Fibroblast of pulmonary artery (primary cell): ENCODE measurements at regions not wholly inside any gene's neighbourhood (a gene's known extent, or its start where the extent isn't known, plus 50 kb on each side); places are given as distances from the start of the nearest gene placed in this dataset.

Experiments used
- DNase-seq: peaks from one replicate; pipeline ENCODE4 v3.0.0-alpha.2; 2010; ENCODE audit warnings: low read depth
- H3K4me3 ChIP-seq: replicated peaks from 2 replicates; pipeline ENCODE4 v1.5.1; 2011; ENCODE audit warnings: low read depth, mild to moderate bottlenecking, control low read depth, low read length, moderate library complexity
- CTCF ChIP-seq: IDR thresholded peaks from 2 replicates; pipeline ENCODE4 v1.5.1; 2011; ENCODE audit warnings: mild to moderate bottlenecking, control low read depth, low read length, inconsistent platforms; ENCODE audit errors: missing control alignments

DNA sequence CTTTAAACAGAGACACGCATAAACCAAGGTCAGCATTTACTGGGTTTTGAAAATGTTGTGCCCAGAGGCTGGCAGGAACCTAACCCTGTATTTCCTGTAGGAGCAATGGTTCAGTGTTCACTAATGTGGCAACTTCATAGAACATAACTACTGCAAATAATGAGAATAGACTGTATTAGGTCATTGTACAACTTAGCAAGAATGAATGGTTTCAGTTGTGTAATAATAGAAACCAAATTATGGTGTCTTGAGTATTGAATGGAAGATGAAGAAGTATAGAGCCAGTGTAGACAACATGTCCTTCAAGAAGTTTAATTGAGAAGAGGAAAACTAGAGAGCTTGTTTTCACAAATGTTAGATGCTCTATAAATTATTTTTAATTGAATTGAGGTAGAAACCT lies 172.5 kb downstream of the BUB3 start:
- no peak overlapping the region for H3K4me3 ChIP-seq
- no peak for DNase-seq
- no peak for TF ChIP-seq CTCF

- no peak for TF ChIP-seq CTCF
- no peak for DNase-seq
- H3K4me3 ChIP-seq = no peak overlapping the region
Observed at GRCh38 chr10:123327450-123327849, 173.2 kb downstream of the BUB3 start.

DNA sequence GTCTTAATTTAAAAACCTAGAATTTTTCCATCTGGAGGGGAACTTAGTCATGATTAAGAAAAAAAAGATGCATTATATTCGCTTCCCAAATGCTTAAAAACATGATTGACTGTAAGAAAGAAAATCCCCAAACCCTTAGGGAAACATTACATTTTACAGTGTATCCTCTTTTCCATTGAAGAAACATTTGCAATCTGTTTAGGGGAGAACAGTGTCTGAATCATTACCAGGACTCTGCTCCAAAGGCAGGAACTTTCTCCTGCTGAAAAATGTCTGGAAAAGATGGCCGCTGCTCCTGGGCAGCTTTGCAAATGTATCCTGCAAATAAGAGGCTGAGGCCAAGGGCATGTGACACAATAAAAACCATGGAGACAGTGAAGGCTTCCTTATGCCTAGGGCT lies 173.7 kb downstream of the BUB3 start:
- TF ChIP-seq CTCF = no peak
- DNase-seq = no peak
- no peak overlapping the region for H3K4me3 ChIP-seq

- DNase-seq = no peak
- no peak for TF ChIP-seq CTCF
Observed at GRCh38 chr10:123331438-123331837, 177.2 kb downstream of the BUB3 start.

DNA sequence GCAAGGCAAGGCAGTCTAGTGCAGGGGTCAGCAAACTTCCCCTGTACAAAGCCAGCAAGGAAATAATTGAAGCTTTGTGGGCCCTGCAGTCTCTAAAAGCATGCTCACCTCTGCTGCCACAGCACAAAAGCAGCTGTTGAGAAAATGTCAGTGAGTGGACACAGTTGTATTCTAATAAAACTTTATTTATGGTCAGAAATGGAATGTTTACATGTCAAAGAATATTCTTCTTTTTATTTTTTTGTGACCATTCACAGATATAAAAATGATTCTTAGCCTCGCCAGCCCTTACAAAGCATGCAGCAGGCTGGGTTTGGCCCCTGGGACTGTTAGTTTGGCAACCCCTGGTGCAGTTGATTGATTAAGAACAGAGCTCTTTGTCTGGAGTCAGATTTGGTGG lies 192.4 kb downstream of the BUB3 start:
- TF ChIP-seq CTCF = no peak
- H3K4me3 ChIP-seq = no peak overlapping the region
- DNase-seq = no peak

More at GRCh38 chr10:123331438-123331837, 177.2 kb downstream of the BUB3 start:
- H3K4me3 ChIP-seq = no peak overlapping the region

- no peak for DNase-seq
- no peak overlapping the region for H3K4me3 ChIP-seq
- no peak for TF ChIP-seq CTCF
Observed at GRCh38 chr10:123348691-123349572, 194.7 kb downstream of the BUB3 start.

DNA sequence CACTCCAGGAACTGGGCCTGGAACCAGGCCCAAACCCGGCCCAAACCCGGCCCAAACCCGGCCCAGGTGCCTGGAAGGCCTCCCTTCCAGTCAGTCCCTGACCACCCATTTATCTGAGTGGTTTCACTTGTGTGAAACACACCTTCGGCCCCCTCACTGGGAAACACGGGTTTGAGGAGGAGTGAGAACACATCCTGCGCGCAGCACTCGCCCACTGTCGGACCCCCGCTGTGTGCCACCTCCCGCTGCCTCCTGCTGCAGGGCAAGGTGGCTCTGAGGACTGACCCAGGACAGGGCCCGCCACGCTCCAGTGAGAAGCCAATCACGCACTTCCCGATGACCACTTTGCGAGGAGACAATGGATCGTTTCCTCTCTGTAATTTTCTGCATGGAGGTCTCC lies 197.5 kb downstream of the BUB3 start:
- H3K4me3 ChIP-seq = no peak overlapping the region
- no peak for TF ChIP-seq CTCF
- no peak for DNase-seq
